ENCODE measurements at regions not wholly inside any gene's neighbourhood (a gene's known extent, or its start where the extent isn't known, plus 50 kb on each side); places are given as distances from the start of the nearest gene placed in this dataset.

DNA sequence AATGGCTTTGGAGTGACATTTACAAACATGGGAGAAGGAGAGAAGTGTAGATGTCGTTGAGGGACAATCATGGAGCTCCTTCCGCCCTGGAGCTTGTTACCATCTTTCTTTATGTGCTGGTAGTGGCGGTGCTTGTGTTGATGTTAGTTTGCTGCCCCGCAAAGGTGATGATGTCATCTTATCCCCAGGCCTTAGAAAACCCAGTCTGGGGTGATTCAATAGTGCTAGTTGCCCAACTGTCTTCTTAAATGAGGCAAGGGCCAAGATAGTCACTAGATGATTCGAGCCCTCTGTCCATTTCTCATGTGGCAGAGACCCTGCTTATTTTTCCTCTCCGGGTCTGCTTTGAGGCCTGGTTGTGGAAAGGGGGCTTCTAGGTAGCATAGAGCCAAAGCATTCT is 277.4 kb downstream of the CCSER2 start:
- TF ChIP-seq, protein P1, sequence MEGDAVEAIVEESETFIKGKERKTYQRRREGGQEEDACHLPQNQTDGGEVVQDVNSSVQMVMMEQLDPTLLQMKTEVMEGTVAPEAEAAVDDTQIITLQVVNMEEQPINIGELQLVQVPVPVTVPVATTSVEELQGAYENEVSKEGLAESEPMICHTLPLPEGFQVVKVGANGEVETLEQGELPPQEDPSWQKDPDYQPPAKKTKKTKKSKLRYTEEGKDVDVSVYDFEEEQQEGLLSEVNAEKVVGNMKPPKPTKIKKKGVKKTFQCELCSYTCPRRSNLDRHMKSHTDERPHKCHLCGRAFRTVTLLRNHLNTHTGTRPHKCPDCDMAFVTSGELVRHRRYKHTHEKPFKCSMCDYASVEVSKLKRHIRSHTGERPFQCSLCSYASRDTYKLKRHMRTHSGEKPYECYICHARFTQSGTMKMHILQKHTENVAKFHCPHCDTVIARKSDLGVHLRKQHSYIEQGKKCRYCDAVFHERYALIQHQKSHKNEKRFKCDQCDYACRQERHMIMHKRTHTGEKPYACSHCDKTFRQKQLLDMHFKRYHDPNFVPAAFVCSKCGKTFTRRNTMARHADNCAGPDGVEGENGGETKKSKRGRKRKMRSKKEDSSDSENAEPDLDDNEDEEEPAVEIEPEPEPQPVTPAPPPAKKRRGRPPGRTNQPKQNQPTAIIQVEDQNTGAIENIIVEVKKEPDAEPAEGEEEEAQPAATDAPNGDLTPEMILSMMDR (IDR thresholded peaks at IDR 0.05 in 4 of 5, conservative IDR thresholded peaks at IDR 0.05 in 1 of 5) = no peak
- TF ChIP-seq POLR2A (IDR thresholded peaks at IDR 0.05) = no peak
